HFFc6 (cell line): ENCODE measurements at regions not wholly inside any gene's neighbourhood (a gene's known extent, or its start where the extent isn't known, plus 50 kb on each side); places are given as distances from the start of the nearest gene placed in this dataset.

Experiments used
- DNase-seq: peaks from one replicate; pipeline ENCODE4 v3.0.0-alpha.2; 2018
- H3K27ac Mint-ChIP-seq: 2 replicates; pipeline ENCODE4 v1.8.0; 2020; ENCODE audit warnings: mild to moderate bottlenecking, mixed read lengths
- H3K27me3 Mint-ChIP-seq: 2 replicates; pipeline ENCODE4 v1.8.0; 2021; ENCODE audit warnings: mild to moderate bottlenecking, moderate library complexity, mixed read lengths; ENCODE audit not compliant: insufficient read depth
- H3K36me3 Mint-ChIP-seq: 2 replicates; pipeline ENCODE4 v1.8.0; 2021; ENCODE audit warnings: low read depth, mixed read lengths
- H3K4me1 Mint-ChIP-seq: 2 replicates; pipeline ENCODE4 v1.8.0; 2020; ENCODE audit warnings: low read depth, mixed read lengths
- H3K4me3 Mint-ChIP-seq: 2 replicates; pipeline ENCODE4 v1.8.0; 2020; ENCODE audit warnings: mild to moderate bottlenecking, moderate library complexity, mixed read lengths
- H3K9me3 Mint-ChIP-seq: 2 replicates; pipeline ENCODE4 v1.8.0; 2020; ENCODE audit warnings: mild to moderate bottlenecking, mixed read lengths
- TF ChIP-seq, protein P1 (sequence below): fragments of 200-600 bp; sonication (generic); IDR thresholded peaks from 2 replicates; pipeline ENCODE4 v1.5.0; 2021; ENCODE audit warnings: antibody characterized with exemption, mild to moderate bottlenecking

DNA sequence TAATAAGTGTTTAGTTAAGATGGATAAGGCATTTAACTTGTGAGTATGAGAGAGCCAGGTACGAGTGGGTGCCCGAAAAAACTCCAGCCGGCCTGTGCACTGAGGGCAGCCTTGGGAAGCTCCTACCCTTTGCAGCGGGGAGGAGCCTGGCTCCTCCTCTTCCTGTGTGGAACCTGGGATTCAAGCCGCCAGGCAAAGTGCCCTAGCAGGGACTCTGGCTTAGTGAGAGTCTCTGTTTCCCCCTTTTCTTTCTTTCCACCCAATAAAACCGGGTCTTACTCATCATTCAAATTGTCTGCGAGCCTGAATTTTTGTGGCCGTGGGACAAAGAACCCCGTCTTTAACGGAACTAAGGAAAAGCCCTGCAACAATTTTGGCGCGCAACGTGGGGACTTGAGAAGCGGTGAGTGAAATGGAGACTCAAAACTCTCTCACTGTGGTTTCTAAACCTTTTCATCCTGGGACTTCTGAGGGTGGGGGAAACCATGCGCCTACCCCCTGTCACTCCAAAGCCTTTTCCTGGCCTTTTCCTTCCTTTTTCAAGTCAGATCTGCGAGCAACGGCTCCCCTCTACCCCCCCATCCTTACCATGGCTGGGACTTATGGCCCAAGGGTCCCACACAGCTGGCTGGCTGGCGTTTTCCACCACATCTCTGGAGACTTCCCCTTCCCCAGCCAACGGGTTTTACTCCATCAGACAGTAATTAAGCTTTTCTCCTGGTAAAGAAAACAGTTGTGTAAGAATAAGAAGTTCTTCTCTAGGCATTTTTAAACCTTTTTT lies 535.7 kb upstream of the ACO1 start:
- Mint-ChIP-seq H3K27me3 (no peaks in the 10 kb centered on the region), H3K36me3 (no peaks in the 10 kb centered on the region), H3K4me3 (no peak overlapping the region), H3K27ac (no peak overlapping the region), H3K9me3 (peaks cover 25% of the 10 kb centered on the region), H3K4me1 (no peaks in the 10 kb centered on the region)
- DNase-seq: no peak
- TF ChIP-seq, protein P1, sequence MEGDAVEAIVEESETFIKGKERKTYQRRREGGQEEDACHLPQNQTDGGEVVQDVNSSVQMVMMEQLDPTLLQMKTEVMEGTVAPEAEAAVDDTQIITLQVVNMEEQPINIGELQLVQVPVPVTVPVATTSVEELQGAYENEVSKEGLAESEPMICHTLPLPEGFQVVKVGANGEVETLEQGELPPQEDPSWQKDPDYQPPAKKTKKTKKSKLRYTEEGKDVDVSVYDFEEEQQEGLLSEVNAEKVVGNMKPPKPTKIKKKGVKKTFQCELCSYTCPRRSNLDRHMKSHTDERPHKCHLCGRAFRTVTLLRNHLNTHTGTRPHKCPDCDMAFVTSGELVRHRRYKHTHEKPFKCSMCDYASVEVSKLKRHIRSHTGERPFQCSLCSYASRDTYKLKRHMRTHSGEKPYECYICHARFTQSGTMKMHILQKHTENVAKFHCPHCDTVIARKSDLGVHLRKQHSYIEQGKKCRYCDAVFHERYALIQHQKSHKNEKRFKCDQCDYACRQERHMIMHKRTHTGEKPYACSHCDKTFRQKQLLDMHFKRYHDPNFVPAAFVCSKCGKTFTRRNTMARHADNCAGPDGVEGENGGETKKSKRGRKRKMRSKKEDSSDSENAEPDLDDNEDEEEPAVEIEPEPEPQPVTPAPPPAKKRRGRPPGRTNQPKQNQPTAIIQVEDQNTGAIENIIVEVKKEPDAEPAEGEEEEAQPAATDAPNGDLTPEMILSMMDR: no peak

DNA sequence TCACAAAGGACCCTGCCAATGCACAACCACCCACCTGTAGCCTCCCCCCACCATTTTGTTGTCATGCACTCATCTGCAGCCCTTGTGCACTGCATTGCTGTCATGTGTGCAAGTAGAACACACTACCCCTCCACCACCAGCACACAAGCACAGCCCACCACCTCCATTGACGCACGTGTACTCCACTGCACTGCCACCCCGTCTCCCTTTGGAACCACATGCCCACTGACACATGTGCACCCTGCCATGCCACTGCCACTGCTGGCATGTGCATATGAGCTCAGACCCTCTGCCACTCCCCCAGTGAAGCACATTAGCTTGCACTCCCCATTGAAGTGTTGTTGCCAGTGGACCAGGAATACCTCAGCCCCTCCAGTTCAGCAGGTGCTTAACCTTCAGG lies 530.3 kb upstream of the ACO1 start:
- H3K27me3 Mint-ChIP-seq: no peaks in the 10 kb centered on the region
- TF ChIP-seq, protein P1: no peak
- H3K4me3 Mint-ChIP-seq: no peak overlapping the region
- no peaks in the 10 kb centered on the region for H3K4me1 Mint-ChIP-seq
- no peaks in the 10 kb centered on the region; the same call in 1 of the 2 replicates for H3K36me3 Mint-ChIP-seq
- H3K27ac Mint-ChIP-seq: no peak overlapping the region
- peaks cover 28% of the 10 kb centered on the region for H3K9me3 Mint-ChIP-seq
- DNase-seq: no peak

DNA sequence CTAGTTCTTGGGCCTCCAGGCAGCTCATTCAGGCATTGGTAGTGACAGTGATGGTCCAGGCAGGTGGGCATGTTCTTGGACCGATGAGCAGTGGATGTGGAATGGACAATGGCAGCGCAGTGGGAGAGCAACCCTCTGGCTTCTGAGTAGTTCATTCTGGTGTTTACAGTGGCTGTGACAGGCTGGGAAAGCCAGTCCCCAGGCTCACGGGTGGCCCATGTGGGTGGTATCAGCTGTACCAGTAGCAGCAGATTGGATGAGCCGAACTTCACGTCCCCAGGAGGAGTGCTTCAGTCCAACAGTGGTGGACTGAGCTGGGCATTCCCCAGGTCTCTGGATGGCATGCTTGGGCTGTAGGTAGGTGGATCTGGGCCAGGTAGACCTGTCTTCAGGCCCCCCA lies 515.6 kb upstream of the ACO1 start:
- Mint-ChIP-seq H3K9me3 (peaks cover 38% of the 10 kb centered on the region), H3K4me1 (no peaks in the 10 kb centered on the region), H3K36me3 (no peaks in the 10 kb centered on the region), H3K4me3 (no peak overlapping the region), H3K27me3 (no peaks in the 10 kb centered on the region), H3K27ac (no peak overlapping the region)
- TF ChIP-seq, protein P1: no peak
- no peak for DNase-seq

DNA sequence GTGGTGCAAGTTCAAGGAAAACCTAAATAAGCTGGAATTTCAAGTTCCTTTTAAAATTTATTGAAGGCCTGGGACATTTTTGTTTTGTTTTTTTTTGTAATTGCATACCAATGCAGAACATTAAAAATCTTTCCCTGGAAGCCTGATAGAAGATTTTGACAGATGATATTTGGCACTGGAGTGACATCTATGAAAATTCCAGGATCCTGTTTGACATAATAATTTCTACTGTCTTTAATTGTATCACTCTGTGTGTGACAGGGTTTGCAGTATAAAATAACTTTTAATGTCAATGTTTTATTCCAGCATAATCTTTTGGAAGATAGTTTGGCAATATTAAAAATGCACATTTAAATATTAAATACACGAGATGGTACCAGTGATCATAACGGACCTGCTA lies 514.2 kb upstream of the ACO1 start:
- Mint-ChIP-seq H3K4me3 (no peak overlapping the region), H3K4me1 (no peaks in the 10 kb centered on the region), H3K27ac (no peak overlapping the region), H3K9me3 (peaks cover 43% of the 10 kb centered on the region), H3K36me3 (no peaks in the 10 kb centered on the region), H3K27me3 (no peaks in the 10 kb centered on the region)
- no peak for DNase-seq
- TF ChIP-seq, protein P1: no peak

DNA sequence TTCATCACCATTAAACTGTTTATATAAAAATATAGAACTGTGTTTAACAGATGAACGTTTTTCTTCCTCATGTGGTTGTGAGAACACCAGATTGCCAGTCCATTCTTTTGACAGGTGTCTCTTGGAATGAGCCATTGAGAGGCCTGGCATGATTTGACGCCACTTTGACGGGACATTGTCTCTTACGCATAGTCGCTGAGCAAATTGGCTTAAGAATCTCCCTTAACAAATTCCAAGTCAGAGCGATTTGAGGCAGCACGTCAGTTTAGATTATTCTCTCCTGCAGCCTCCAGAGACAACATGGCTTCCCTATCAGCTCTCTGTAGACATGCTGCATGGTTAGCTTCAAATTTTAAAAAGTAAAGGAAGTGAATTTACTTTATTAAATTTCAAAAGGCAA lies 510.7 kb upstream of the ACO1 start:
- no peak overlapping the region for H3K27ac Mint-ChIP-seq
- H3K4me3 Mint-ChIP-seq: no peak overlapping the region
- no peaks in the 10 kb centered on the region for H3K27me3 Mint-ChIP-seq
- H3K9me3 Mint-ChIP-seq: peaks cover 39% of the 10 kb centered on the region
- H3K36me3 Mint-ChIP-seq: no peaks in the 10 kb centered on the region
- no peaks in the 10 kb centered on the region for H3K4me1 Mint-ChIP-seq
- DNase-seq: no peak
- TF ChIP-seq, protein P1: no peak
